WI38 (cell line): ENCODE measurements at regions not wholly inside any gene's neighbourhood (a gene's known extent, or its start where the extent isn't known, plus 50 kb on each side); places are given as distances from the start of the nearest gene placed in this dataset.
A peak's percentile ranks its signal among the peaks of the same experiment; 100 is the strongest.

Source experiments
- H3K4me3 ChIP-seq: 2 replicates; pipeline ENCODE4 v1.5.1; 2011; ENCODE audit warnings: low read depth, mild to moderate bottlenecking, control low read depth, low read length
- CTCF ChIP-seq: IDR thresholded peaks from 2 replicates; pipeline ENCODE4 v1.5.1; 2012; ENCODE audit warnings: low read depth, mild to moderate bottlenecking, control low read depth, low read length

DNA sequence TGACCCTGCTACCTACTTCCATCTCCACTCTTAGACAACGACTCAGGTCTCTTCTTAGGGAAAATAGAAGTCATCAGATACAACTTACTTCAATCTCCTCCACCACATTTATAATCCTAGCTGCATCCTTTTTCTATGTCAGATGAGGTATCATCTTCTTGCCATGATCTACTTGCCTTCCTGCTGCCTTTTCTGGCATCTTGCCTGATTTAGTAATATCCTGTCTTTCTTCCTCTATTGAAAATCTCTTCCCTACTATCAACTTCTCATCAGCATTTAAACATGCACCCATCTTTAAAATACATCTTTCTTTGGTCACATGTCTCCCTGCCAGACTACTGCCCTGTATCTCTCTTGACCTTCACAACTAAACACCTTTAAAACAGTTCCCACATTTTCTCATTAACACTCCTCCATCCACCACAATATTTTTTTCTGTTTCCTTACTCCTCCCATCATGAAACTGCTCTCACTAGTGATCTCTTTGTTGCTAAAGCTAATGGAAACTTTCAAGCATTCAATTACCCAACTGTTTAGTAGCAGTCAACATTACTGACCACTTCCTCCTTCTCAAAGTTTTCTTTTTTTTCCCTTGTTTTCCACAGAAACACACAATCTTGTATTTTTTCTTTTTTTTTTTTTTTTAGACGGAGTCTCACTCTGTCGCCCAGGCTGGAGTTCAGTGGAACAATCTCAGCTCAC lies 100.8 kb upstream of the CXorf66 start:
- TF ChIP-seq CTCF = no peak
- no peak overlapping the region for H3K4me3 ChIP-seq

DNA sequence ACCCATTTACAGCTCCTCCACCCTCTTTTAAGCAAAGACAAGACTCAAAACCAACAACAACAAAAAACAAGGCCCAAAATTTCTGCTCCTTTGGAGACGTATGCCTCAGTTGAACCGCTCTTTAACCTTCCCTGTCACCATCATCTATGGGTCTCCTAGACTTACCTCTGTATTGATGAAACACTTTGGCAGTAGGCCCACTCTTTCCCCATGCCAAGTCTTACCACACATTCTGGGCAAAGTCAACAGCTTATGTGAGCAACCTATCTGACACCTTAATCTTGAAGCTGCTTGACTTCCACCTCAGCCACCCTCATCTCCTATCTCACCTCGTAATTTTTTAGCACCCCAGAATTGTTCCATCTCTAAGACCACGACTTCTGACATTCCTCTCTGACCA lies 99.7 kb upstream of the CXorf66 start:
- H3K4me3 ChIP-seq = no peak overlapping the region
- no peak for TF ChIP-seq CTCF

DNA sequence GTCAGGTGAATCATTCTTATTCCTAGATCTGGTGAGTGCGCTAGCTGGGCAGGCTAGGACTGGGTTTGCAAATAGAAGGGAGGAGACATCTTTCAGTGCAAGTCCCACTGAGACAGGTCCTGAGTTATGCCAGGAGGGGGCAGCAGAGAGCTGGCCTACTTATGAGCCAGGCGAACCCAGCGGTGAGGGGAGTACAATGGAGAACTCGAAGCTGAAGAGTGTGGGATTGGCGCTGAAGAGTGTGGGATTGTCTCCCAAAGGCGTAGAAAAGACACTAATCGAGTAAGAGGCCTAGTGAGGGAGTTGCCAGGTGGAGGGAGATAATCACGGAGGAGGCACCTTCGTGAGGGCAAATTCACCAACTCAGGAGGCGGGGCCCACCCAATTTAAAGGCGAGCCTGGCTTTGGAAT lies 91.7 kb upstream of the CXorf66 start:
- H3K4me3 ChIP-seq = no peak overlapping the region
- TF ChIP-seq CTCF = peak; percentile 69

DNA sequence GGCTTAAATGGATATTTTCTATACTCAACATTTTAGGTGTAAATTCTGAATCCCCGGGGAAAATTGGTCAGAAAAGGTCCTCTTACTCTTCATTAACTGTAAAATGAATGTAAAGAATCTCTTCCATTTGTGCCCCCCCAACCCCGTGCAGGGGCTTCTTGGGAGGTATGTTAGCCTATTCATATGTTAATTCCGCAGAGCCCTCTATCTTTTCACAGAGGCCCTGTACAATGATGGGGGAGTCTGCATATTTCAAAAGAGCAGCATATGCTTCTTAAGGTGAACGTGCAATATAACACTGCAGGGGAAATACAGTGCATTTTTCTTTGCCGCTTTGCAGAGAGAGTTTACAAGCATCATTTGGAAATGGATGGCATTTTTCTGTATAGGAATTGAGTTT lies 88.5 kb upstream of the CXorf66 start:
- no peak overlapping the region for H3K4me3 ChIP-seq
- no peak for TF ChIP-seq CTCF

- TF ChIP-seq CTCF = no peak; the same call in 1 of the 2 replicates
- no peak overlapping the region for H3K4me3 ChIP-seq
These were observed 85.6 kb upstream of the CXorf66 start for GRCh38 chrX:140050906-140051305.

DNA sequence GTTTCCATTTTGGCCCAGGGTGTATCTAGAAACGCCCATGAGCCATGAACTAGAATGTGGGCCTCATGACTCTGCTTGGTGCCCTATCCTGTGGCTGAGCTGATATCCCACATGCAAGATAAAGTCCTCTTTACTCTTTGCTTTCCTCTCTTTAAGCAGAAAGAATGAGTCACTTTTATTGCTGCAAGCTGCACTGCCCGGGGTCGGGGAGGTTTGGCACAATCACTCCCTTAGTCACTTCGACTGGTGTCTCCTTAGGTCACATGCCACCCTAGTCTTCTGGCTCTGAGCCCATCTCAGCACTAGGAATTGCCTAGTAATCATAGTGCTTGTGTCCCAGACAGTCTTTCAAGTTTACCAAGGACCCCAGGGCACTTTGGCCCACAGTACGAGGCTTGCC lies 75.1 kb upstream of the CXorf66 start:
- no peak overlapping the region for H3K4me3 ChIP-seq
- no peak for TF ChIP-seq CTCF

DNA sequence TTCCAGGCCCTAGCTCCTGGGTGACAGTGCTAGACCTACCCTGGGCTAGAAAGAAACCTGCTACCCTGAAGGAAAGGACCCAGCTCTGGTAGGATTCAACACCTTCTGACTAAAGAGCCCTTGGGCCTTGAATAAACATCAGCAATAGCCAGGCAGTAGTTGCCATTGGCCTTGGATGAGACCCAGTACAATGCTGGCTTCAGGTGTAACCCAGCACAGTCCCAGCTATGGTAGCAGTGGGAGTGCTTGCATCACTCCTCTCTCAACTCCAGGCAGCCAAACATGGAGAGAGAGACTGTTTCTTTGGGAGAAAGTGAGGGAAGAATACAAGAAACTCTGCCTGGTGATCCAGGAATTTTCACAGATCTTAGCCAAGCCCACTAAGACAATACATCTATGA lies 73.5 kb upstream of the CXorf66 start:
- no peak for TF ChIP-seq CTCF
- no peak overlapping the region for H3K4me3 ChIP-seq
